Neural progenitor cell (in vitro differentiated cells): ENCODE measurements at regions not wholly inside any gene's neighbourhood (a gene's known extent, or its start where the extent isn't known, plus 50 kb on each side); places are given as distances from the start of the nearest gene placed in this dataset.

Experiments
- DNase-seq: peaks from one replicate; pipeline ENCODE4 v3.0.0-alpha.2; 2016; ENCODE audit warnings: low spot score
- H2AFZ ChIP-seq: fragments of 200-600 bp; sonication (generic); replicated peaks from 2 replicates; pipeline ENCODE4 v1.6.1; 2016; ENCODE audit warnings: antibody characterized with exemption
- H3F3A ChIP-seq: fragments of 200-600 bp; sonication (generic); 2 replicates; pipeline ENCODE4 v1.6.1; 2016; ENCODE audit warnings: antibody characterized with exemption, low read depth
- H3K27ac ChIP-seq: fragments of 200-600 bp; sonication (generic); 2 replicates; pipeline ENCODE4 v1.5.1; 2016; ENCODE audit warnings: mild to moderate bottlenecking
- H3K27me3 ChIP-seq: fragments of 200-600 bp; sonication (generic); 2 replicates; pipeline ENCODE4 v1.6.1; 2016; ENCODE audit warnings: mild to moderate bottlenecking, moderate library complexity
- H3K36me3 ChIP-seq: fragments of 200-600 bp; sonication (generic); 2 replicates; pipeline ENCODE4 v1.5.1; 2016
- H3K4me1 ChIP-seq: fragments of 200-600 bp; sonication (generic); 2 replicates; pipeline ENCODE4 v1.6.1; 2016; ENCODE audit warnings: mixed run types
- H3K4me2 ChIP-seq: fragments of 200-600 bp; sonication (generic); 2 replicates; pipeline ENCODE4 v1.6.1; 2016
- H3K4me3 ChIP-seq: fragments of 200-600 bp; sonication (generic); 2 replicates; pipeline ENCODE4 v1.5.1; 2016
- H3K79me2 ChIP-seq: fragments of 200-600 bp; sonication (generic); 2 replicates; pipeline ENCODE4 v1.6.1; 2016; ENCODE audit warnings: low read depth
- H3K9ac ChIP-seq: fragments of 200-600 bp; sonication (generic); 2 replicates; pipeline ENCODE4 v1.6.1; 2016
- H3K9me3 ChIP-seq: fragments of 200-600 bp; sonication (generic); 2 replicates; pipeline ENCODE4 v1.5.1; 2016; ENCODE audit warnings: low read depth
- H4K20me1 ChIP-seq: fragments of 200-600 bp; sonication (generic); 2 replicates; pipeline ENCODE4 v1.6.1; 2016; ENCODE audit warnings: low read depth
- H3K27ac Mint-ChIP-seq: 3 replicates; pipeline ENCODE4 v1.8.0; 2021; ENCODE audit warnings: mixed read lengths
- H3K27me3 Mint-ChIP-seq: 2 replicates; pipeline ENCODE4 v1.8.0; 2022; ENCODE audit warnings: low read depth, mild to moderate bottlenecking, inconsistent platforms, moderate library complexity, mixed read lengths; ENCODE audit not compliant: insufficient read depth
- H3K36me3 Mint-ChIP-seq: 3 replicates; pipeline ENCODE4 v1.8.0; 2021; ENCODE audit warnings: mixed read lengths
- H3K4me1 Mint-ChIP-seq: 3 replicates; pipeline ENCODE4 v1.8.0; 2021; ENCODE audit warnings: mixed read lengths
- H3K4me3 Mint-ChIP-seq: 3 replicates; pipeline ENCODE4 v1.8.0; 2021; ENCODE audit warnings: mild to moderate bottlenecking, moderate library complexity, mixed read lengths
- H3K9me3 Mint-ChIP-seq: 3 replicates; pipeline ENCODE4 v1.8.0; 2020; ENCODE audit warnings: mixed read lengths
- EZH2 ChIP-seq: fragments of 200-600 bp; sonication (generic); IDR thresholded peaks from 2 replicates; pipeline ENCODE4 v1.6.1; 2017; ENCODE audit warnings: antibody characterized with exemption, mild to moderate bottlenecking, moderate library complexity
- EZH2phosphoT487 ChIP-seq: fragments of 200-600 bp; sonication (generic); IDR thresholded peaks from 2 replicates; pipeline ENCODE4 v1.6.1; 2017; ENCODE audit warnings: antibody characterized with exemption
- TF ChIP-seq, protein P1 (sequence below): fragments of 200-600 bp; sonication (generic); IDR thresholded peaks from 2 replicates; pipeline ENCODE4 v1.5.1; 2017; ENCODE audit warnings: antibody characterized with exemption, mild to moderate bottlenecking

DNA sequence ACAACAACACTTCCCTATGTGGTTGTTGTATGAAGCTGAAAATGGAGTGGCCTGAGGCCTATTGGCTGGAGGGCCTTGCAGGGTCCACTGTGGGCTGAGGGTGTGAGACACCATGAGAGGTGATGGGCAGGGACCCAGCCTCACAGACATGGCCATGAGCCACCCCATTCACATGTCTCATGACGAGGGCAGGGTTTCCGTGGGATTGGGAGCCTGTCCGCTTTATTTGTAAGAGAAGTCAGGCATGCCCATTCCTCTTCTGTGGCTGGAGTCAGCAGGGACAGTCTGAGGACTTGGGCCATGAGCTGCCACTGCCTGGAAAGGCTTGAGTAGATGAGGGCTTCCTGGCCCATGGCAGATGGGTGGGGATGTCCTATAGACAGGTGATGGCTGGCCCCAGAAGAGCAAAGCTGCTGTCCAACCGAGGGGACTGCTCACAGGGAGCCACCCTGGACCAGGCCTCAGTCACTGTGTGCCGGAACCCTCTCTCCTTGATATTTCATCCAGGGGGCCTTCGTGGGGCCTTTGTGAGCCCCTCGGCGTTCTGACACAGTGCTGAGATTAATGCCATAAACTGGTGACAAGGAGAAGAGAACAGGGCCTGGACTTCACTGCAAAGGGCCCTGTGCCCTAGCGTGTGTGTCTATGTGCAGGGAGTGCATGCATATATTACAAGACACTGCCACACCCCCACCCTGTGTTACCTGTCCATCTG is 971.9 kb downstream of the BRD1 start:
- H3K27me3 Mint-ChIP-seq, result no peaks in the 10 kb centered on the region
- Histone ChIP-seq H2AFZ (no peak overlapping the region), H3K79me2 (no peaks in the 10 kb centered on the region), H3K36me3 (no peaks in the 10 kb centered on the region), H3K4me2 (no peak overlapping the region), H3K27ac (no peak overlapping the region), H3F3A (no peaks in the 10 kb centered on the region), H3K9me3 (no peaks in the 10 kb centered on the region), H4K20me1 (no peaks in the 10 kb centered on the region), H3K4me3 (no peak overlapping the region), H3K9ac (no peak overlapping the region), H3K4me1 (no peaks in the 10 kb centered on the region), H3K27me3 (no peaks in the 10 kb centered on the region)
- H3K4me3 Mint-ChIP-seq, result no peak overlapping the region
- DNase-seq, result no peak
- no peak for TF ChIP-seq EZH2
- TF ChIP-seq, protein P1, sequence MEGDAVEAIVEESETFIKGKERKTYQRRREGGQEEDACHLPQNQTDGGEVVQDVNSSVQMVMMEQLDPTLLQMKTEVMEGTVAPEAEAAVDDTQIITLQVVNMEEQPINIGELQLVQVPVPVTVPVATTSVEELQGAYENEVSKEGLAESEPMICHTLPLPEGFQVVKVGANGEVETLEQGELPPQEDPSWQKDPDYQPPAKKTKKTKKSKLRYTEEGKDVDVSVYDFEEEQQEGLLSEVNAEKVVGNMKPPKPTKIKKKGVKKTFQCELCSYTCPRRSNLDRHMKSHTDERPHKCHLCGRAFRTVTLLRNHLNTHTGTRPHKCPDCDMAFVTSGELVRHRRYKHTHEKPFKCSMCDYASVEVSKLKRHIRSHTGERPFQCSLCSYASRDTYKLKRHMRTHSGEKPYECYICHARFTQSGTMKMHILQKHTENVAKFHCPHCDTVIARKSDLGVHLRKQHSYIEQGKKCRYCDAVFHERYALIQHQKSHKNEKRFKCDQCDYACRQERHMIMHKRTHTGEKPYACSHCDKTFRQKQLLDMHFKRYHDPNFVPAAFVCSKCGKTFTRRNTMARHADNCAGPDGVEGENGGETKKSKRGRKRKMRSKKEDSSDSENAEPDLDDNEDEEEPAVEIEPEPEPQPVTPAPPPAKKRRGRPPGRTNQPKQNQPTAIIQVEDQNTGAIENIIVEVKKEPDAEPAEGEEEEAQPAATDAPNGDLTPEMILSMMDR, result no peak
- TF ChIP-seq EZH2phosphoT487, result no peak
- H3K27ac Mint-ChIP-seq, result no peak overlapping the region
- no peaks in the 10 kb centered on the region for H3K4me1 Mint-ChIP-seq
- peaks cover 2% of the 10 kb centered on the region for H3K36me3 Mint-ChIP-seq
- H3K9me3 Mint-ChIP-seq, result peaks cover 10% of the 10 kb centered on the region

DNA sequence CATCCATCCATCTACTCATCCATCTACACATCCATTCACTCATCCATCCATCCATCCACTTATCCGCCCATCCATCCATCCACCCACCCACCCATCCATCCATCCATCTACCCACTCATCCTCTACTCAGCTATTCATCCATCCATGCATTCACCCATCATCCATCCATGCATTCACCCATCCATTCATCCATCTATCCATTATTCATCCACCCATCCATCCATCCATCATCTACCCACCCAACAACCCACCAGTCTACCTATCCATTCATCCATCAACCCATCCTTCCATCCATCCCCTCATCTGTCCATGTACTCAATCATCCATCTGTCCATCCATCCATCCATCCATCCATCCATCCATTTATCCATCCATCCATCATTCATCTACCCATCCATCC is 972.7 kb downstream of the BRD1 start:
- H3K36me3 Mint-ChIP-seq, result peaks cover 2% of the 10 kb centered on the region
- Histone ChIP-seq H3K4me3 (no peak overlapping the region), H3K4me2 (no peak overlapping the region), H3F3A (no peaks in the 10 kb centered on the region), H2AFZ (no peak overlapping the region), H3K9ac (no peak overlapping the region), H3K27ac (no peak overlapping the region), H3K9me3 (no peaks in the 10 kb centered on the region), H3K4me1 (no peaks in the 10 kb centered on the region), H3K36me3 (no peaks in the 10 kb centered on the region), H3K79me2 (no peaks in the 10 kb centered on the region), H3K27me3 (no peaks in the 10 kb centered on the region), H4K20me1 (no peaks in the 10 kb centered on the region)
- DNase-seq, result no peak
- H3K4me1 Mint-ChIP-seq, result no peaks in the 10 kb centered on the region
- H3K27me3 Mint-ChIP-seq, result no peaks in the 10 kb centered on the region
- H3K9me3 Mint-ChIP-seq, result peaks cover 10% of the 10 kb centered on the region
- H3K27ac Mint-ChIP-seq, result no peak overlapping the region
- TF ChIP-seq, protein P1, result no peak
- TF ChIP-seq EZH2phosphoT487 (no peak), EZH2 (no peak)
- H3K4me3 Mint-ChIP-seq, result no peak overlapping the region

DNA sequence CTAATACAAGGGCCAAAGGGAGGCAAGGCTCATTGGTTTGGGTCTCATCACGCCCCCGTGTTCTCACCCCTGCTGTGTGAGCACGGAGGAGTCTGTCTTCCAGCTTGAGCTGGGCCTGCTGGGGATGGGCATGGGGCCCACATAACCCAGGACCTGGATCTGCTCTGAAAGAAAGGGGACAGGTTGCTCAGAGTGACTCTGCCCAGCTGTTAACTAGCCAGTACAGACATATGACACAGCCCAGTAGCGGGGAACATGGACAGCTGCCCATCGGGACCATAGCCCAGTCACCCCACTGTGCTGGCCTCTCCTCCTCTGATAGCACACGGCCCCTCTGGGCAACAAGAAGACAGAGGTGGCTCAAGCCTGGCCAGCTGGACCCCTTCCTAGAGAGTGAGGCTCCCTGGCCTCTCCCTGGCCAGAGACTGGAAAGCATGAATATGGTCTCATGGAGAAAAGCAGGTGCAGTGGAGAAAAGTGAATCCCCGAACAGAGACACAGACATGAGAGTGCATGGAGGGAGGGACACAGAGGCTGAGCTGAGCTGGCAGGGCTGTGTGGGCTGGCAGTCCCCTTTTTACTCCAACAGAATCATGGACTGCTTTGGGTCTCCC is 973.9 kb downstream of the BRD1 start:
- Mint-ChIP-seq H3K36me3 (peaks cover 2% of the 10 kb centered on the region), H3K27me3 (no peaks in the 10 kb centered on the region), H3K27ac (no peak overlapping the region), H3K4me3 (no peak overlapping the region), H3K9me3 (peaks cover 10% of the 10 kb centered on the region), H3K4me1 (no peaks in the 10 kb centered on the region)
- Histone ChIP-seq H3K4me2 (no peak overlapping the region), H3F3A (no peaks in the 10 kb centered on the region), H3K79me2 (no peaks in the 10 kb centered on the region), H3K27me3 (no peaks in the 10 kb centered on the region), H3K9me3 (no peaks in the 10 kb centered on the region), H3K4me3 (no peak overlapping the region), H3K27ac (no peak overlapping the region), H2AFZ (no peak overlapping the region), H3K36me3 (no peaks in the 10 kb centered on the region), H3K9ac (no peak overlapping the region), H3K4me1 (peaks cover 5% of the 10 kb centered on the region), H4K20me1 (no peaks in the 10 kb centered on the region)
- DNase-seq, result no peak
- TF ChIP-seq EZH2, result no peak

DNA sequence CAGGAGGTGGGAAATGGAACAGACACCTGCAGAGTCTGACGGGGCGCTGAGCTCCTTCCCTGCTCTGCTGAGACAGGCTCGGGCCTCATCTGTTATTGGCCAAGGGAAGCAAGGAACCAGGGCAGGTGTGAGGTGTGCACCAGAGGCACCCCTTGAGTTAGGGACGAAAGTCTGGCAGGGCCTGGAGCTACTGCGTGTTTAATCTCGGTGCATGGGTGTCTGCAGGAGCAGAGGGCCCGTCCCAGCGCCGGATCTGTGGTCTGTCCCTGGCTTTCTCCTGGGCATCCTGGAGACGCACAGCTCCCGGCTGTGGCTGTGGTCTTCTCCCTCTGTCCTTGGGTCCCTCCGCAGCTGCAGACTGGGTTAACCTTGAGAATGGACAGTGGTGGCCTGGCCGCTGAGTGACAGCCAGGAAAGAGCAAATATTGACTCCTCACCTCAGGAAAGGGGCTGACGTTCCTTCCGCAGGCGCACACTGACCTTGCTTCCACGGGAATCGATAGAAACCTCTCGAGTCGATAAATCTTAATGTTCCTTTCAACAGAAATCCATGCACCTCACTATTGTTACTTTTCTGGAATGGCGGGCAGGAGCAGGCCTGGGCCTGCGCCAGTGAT is 975.6 kb downstream of the BRD1 start:
- peaks cover 2% of the 10 kb centered on the region for H3K36me3 Mint-ChIP-seq
- TF ChIP-seq, protein P1, result no peak
- no peak for TF ChIP-seq EZH2phosphoT487
- TF ChIP-seq EZH2, result no peak
- Histone ChIP-seq H4K20me1 (no peaks in the 10 kb centered on the region), H3K79me2 (no peaks in the 10 kb centered on the region), H3K4me2 (no peak overlapping the region), H3K9ac (no peak overlapping the region), H3K4me3 (no peak overlapping the region), H3K36me3 (no peaks in the 10 kb centered on the region), H3K4me1 (peaks cover 5% of the 10 kb centered on the region), H3F3A (no peaks in the 10 kb centered on the region), H2AFZ (no peak overlapping the region), H3K9me3 (no peaks in the 10 kb centered on the region), H3K27ac (no peak overlapping the region), H3K27me3 (no peaks in the 10 kb centered on the region)
- no peak overlapping the region for H3K4me3 Mint-ChIP-seq
- no peak for DNase-seq
- H3K4me1 Mint-ChIP-seq, result no peaks in the 10 kb centered on the region
- no peaks in the 10 kb centered on the region for H3K27me3 Mint-ChIP-seq
- H3K27ac Mint-ChIP-seq, result no peak overlapping the region
- H3K9me3 Mint-ChIP-seq, result peaks cover 3% of the 10 kb centered on the region
